ENCODE measurements at regions not wholly inside any gene's neighbourhood (a gene's known extent, or its start where the extent isn't known, plus 50 kb on each side); places are given as distances from the start of the nearest gene placed in this dataset.
"Not testable (repeated sequence)": the region's sequence is repeated elsewhere in the genome, so short reads cannot be mapped to it uniquely, and the experiment has no call there.

- DNase-seq (ENCODE audit: low read depth): no peak
Measured at GRCh38 chr14:84436528-84436927, 1093.4 kb upstream of the FLRT2 start.

- DNase-seq (ENCODE audit: low read depth): no peak
Measured at GRCh38 chr14:84442521-84442920, 1087.4 kb upstream of the FLRT2 start.

DNA sequence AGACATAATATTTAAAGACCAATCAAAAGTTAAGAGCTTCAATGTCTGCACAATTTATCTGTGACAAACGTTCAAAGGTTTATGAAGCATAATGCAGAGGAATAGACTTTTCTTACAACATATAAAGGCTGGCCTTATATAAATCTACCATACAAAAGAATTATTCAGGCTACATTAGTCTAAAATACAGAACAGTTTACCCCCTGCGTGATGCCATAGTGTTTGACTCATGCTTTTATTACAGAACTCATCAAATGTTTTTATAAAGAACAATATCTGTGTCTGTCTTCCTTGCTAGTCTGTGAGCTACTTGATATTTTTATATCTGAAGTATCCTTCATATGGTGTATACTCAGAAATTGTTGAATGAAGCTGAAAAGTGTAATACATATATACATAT, 1084.5 kb upstream of the FLRT2 start:
- no peak for DNase-seq (ENCODE audit: low read depth)

DNA sequence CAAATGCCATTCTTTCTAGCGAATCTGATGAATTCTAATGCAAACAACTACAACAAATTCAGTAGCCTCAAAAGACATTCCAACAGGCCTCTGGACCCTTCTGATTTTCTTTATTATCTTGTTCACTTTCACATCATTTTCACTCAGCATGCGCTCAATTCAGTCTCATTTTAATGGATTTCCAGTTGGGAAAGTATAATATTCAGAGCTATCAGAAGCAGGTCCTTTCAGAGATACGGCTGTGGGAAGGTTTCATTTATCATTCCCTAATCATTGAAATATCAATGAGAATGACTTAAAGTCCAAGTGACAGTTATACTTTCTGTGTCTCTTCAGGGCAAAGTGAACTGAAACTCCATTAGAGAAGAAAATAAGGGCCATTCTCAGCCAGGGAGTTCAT, 1083.7 kb upstream of the FLRT2 start:
- no peak for DNase-seq (ENCODE audit: low read depth)

DNA sequence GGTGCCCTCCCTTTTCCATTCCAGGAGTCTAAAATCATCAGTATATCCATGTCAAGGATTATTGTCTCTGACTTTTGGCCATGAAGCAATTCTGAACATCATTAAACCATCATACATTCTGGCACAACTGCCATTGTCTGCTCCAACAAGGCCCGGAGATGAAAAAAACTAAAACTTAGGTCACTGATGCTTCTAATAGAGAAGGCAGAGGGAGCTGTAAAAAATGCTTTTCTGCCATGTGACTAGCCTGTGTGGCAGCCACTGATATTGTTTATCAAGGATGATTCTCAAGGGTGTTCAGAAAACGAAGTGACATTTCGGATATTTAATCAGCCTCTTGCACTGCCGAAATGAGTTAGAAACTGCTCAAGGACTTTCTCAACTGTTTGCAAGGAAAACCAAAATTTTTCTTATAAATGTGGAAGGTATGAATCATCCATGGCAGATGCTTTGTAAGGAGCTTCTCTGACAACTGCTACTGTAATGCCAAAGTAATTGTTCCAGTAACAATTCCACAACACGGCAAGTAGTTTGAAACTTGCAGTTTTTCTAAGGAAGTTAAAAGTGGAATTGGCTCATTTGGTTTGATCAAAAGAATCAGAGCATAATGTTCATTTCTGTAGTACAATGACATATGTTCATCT, 1076.5 kb upstream of the FLRT2 start:
- no peak for DNase-seq (ENCODE audit: low read depth)

- DNase-seq (ENCODE audit: low read depth): no peak
Measured at GRCh38 chr14:84454114-84454513, 1075.8 kb upstream of the FLRT2 start.

DNA sequence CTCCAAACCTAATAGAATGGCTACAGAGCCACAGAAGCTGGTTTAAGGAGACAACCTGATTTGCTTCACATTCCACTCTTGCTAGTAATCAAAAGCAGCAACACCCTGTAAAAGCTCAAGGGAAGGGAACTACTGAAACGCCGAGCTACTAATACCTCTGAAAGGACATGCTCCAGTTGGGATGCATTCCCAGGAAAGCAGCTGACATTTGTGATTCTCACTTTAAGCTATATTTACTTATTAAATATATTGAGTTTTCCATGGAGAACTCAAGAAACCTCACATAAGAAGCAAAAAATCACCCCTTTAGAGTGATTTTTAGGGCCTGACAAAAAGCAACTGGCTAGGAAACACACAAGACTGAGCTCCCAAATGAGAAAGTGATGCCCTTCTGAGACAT, 1073.0 kb upstream of the FLRT2 start:
- no peak for DNase-seq (ENCODE audit: low read depth)

DNA sequence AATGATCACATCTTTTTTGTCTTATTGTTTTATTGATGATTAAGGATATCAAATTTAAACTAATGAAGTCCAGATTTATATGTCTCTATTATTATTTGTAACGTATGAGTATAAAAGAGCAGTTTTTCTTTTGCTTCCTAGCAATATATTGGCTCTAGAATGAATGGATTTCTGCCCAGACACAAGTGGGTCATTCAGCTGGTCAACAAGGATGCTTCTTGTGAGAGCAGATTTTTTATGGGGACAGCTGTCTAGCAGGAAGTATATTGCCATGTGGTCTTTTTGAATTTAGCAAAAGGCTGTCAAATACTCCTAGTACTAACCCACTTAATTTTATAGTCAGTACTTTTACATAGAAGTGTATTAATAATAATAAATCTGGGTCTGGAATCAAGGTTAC, 1071.1 kb upstream of the FLRT2 start:
- no peak for DNase-seq (ENCODE audit: low read depth)

- no peak for DNase-seq (ENCODE audit: low read depth)
Measured at GRCh38 chr14:84465880-84466279, 1064.1 kb upstream of the FLRT2 start.

GRCh38 chr14:84468153-84468552, 1061.8 kb upstream of the FLRT2 start:
- DNase-seq (ENCODE audit: low read depth): no peak

- no peak for DNase-seq (ENCODE audit: low read depth)
Measured at GRCh38 chr14:84477996-84478395, 1051.9 kb upstream of the FLRT2 start.

GRCh38 chr14:84482256-84483071, 1047.5 kb upstream of the FLRT2 start:
- peak; percentile 23 for DNase-seq (ENCODE audit: low read depth)

GRCh38 chr14:84483072-84483420, 1046.9 kb upstream of the FLRT2 start:
- no peak for DNase-seq (ENCODE audit: low read depth)

- DNase-seq (ENCODE audit: low read depth): not testable (repeated sequence)
Measured at GRCh38 chr14:84484243-84484642, 1045.7 kb upstream of the FLRT2 start.

GRCh38 chr14:84485036-84485435, 1044.9 kb upstream of the FLRT2 start:
- DNase-seq (ENCODE audit: low read depth): no peak

GRCh38 chr14:84490081-84490480, 1039.9 kb upstream of the FLRT2 start:
- no peak for DNase-seq (ENCODE audit: low read depth)

DNA sequence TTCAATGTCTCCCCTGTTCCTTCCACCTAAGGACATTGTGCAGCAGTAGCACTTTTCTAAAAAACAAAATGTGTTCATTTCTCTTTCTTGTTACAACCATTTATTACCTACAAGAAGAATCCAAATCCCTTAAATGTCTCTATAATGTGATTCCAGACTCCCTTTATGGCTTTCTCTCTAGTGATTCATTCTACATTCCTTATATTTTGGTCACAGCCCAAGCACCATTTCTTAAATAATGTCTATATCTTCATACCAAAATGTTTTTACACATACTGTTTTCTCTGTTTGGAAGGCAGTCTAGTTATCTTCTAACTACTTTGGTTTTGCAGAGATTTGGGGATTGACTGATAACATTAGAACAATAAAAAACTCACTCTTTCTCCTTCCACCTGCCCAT, 1037.3 kb upstream of the FLRT2 start:
- no peak for DNase-seq (ENCODE audit: low read depth)

DNA sequence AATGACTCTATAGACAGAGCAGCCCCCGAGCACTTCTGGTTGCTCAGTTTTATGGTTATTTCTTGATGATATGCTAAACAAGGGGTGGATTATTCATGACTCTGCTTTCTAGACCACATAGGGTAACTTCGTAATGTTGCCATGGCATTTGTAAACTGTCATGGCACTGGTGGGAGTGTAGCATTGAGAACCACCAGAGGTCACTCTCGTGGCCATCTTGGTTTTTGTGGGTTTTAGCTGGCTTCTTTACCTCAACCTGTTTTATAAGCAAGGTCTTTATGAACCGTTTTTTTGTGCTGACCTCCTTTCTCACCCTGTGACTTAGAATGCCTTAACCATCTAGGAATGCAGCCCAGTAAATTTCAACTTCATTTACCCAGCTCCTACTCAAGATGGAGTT, 1036.2 kb upstream of the FLRT2 start:
- no peak for DNase-seq (ENCODE audit: low read depth)

DNA sequence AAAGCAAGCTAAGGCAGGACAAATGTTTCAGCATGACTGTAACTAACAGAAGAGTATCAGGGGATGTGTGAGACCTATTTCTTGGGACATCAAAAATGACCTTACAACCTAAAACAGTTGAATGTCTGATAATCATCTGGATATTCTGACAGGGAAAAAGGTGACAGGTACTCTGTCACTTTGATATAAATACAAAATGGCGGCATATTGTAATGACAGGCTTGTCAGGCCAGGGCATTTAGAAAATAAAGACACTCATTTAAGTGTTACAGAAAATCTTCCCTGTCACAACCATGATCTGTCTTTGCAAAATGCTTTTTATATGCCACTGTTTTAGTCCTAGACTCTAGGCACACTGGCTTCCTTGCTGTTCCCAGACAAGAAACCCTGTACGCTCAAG, 1033.3 kb upstream of the FLRT2 start:
- no peak for DNase-seq (ENCODE audit: low read depth)

- not testable (repeated sequence) for DNase-seq (ENCODE audit: low read depth)
Measured at GRCh38 chr14:84512823-84513222, 1017.1 kb upstream of the FLRT2 start.

DNA sequence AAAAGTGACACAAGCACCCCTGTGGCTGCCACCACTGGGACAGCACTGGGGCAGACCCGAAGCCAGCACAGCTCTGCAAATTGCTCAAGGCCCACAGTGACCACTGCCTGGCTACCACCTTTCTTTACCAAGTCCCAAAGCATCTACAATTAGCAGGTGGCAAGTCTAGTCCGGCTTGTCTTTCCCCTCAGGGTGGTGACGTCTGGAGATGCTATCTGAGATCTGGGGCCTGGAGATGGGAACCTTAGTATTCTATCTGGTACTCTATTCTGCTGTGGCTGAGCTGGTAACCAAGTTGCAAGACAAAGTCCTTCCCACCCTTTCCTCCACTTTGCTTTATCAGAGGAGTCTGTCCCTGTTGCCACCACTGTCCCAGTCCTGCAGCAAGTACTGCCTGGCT, 1010.1 kb upstream of the FLRT2 start:
- DNase-seq (ENCODE audit: low read depth): no peak

DNA sequence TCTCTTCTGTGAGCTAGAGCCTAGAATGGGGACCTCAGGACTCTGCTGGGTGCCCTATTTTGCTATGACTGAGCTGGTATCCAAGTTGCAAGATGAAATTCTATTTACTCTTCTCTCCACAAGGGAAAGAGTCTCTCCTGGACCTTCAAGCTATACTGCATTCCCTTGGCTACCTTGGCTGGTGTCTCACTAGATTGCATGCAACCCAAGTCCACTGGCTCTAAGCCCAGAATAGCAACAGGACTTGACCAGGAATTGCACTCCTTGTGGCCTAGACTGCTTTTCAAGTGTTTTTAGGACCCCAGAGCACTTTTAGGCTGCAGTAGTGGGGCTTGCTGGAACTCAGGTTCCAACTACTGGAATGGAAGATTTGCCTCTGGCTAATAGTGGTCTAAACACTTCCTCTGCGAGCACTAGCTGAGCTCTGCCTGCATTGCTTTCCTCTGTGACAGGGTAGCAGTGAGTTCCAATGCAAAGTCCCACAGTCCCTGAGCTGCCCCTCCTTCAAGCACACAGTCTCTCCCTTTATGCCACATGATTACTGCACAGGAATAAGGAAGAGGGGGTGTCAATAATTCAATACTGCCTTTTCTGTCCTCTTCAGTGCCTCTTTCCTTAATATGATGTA, 1009.1 kb upstream of the FLRT2 start:
- no peak for DNase-seq (ENCODE audit: low read depth)

- no peak for DNase-seq (ENCODE audit: low read depth)
Measured at GRCh38 chr14:84523746-84524145, 1006.2 kb upstream of the FLRT2 start.

All from GM04503 (cell line).